ENCODE measurements at regions not wholly inside any gene's neighbourhood (a gene's known extent, or its start where the extent isn't known, plus 50 kb on each side); places are given as distances from the start of the nearest gene placed in this dataset.

DNA sequence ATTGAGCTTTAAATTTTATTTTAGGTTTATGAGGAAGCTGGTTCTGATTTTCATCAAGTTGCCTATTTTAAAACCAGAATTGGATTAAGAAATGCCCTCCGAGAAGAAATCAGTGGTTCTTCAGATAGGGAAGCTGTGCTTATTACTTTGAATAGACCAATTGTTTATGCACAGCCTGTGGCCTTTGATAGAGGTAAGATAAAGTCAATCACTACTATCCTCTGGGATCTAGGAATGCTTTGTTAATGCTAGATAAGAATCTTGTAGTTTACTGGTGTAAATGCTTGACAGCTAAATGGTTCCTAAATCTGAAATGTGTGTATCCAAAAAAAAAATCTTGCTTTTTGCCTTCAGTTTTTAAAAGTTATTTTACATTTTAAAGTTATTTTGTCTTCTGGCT lies 73.0 kb upstream of the ADAD1 start:
- no peak for DNase-seq

GRCh38 chr4:122309988-122310626 lies 68.7 kb upstream of the ADAD1 start:
- peak; percentile 7 for DNase-seq

- DNase-seq: no peak
These were observed 65.7 kb upstream of the ADAD1 start for GRCh38 chr4:122313006-122313646.

DNA sequence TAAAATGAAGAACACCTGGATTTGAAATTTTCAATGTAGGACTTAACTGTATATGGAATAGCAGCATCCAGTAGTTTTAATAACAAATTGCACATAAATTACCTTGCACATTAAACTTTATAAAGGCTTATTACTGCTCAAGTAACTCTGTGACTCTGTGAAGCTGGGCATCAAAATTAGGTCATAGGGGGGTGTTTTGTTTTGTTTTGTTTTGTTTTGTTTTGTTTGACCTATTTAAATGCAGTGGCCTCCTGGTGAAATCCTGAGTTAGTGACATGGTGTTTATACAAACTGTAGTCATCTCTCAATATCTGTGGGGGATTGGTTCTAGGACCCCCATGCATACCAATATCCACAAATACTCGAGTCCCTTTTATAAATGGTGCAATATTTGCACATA lies 51.9 kb upstream of the ADAD1 start:
- no peak for DNase-seq

DNA sequence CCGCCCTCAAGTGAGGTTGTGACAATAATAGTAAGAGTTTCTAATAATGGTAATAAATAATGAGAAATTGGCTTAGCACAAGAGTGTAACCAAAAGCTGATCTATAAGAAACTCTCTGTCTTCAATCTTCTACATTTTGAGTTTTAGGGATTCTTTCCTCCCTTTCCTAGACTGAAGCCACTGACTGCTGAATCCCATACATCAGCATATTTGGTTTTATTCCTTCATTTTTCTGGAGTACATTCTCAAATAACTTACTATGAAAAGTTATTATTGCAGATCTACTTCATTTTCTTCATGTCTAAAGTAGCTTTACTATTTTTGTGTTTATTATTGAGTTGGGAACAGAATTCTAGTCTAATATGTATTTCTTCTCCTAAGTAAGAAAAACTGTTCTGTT lies 49.9 kb upstream of the ADAD1 start:
- no peak for DNase-seq

Measured in left kidney (tissue), 1 donor.